B cell (primary cell): ENCODE measurements at regions not wholly inside any gene's neighbourhood (a gene's known extent, or its start where the extent isn't known, plus 50 kb on each side); places are given as distances from the start of the nearest gene placed in this dataset.

Experiments
- EZH2 ChIP-seq: IDR thresholded peaks from 2 replicates; pipeline ENCODE4 v1.6.1; 2012; ENCODE audit warnings: borderline replicate concordance, low read depth, mild to moderate bottlenecking, moderate library complexity, low read length; ENCODE audit not compliant: insufficient read depth, poor library complexity, severe bottlenecking
- TF ChIP-seq, protein P1 (sequence below): fragments of 200-600 bp; IDR thresholded peaks from one replicate; pipeline ENCODE4 v1.8.0; 2022; ENCODE audit warnings: antibody characterized with exemption, mild to moderate bottlenecking

DNA sequence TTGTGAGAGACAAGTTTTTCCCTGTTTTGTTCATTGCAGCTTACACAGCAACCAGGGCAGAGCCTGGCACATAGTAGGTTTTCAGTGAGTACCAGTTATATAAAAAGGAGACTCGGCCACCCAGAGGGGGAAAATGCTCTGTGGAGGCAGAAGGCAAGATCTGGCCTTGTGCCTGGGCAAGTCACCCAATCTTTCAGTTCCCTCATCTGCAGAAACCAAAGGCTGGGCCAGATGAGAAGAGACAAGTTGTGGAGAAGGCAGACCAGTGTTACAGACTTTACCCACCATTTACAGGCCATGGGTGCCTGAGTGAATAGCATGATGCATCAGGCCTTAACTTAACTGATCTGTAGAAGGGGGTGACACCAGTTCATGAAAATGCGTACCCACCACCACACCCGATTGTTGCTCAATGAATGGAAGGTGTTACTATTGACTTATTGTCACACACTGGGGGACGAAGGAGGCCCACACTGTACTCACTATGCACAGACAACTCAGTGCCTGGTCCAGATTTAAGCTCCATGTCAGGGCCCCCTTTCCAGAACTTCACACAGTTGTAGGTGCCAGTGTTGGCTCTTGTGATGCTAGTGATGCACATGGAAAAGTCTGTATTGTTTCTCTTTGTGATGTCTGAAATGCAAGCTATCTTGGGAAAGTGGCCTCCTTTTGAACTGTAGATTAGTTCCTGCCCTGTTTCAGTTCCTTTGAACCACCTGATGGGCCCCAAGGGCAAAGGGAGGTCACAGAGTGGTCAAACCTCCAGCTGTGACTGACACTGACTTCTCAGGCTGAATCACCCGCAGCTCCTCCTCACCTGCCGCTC, 64.3 kb upstream of the SIRPG start:
- TF ChIP-seq, protein P1, sequence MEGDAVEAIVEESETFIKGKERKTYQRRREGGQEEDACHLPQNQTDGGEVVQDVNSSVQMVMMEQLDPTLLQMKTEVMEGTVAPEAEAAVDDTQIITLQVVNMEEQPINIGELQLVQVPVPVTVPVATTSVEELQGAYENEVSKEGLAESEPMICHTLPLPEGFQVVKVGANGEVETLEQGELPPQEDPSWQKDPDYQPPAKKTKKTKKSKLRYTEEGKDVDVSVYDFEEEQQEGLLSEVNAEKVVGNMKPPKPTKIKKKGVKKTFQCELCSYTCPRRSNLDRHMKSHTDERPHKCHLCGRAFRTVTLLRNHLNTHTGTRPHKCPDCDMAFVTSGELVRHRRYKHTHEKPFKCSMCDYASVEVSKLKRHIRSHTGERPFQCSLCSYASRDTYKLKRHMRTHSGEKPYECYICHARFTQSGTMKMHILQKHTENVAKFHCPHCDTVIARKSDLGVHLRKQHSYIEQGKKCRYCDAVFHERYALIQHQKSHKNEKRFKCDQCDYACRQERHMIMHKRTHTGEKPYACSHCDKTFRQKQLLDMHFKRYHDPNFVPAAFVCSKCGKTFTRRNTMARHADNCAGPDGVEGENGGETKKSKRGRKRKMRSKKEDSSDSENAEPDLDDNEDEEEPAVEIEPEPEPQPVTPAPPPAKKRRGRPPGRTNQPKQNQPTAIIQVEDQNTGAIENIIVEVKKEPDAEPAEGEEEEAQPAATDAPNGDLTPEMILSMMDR: no peak
- no peak for TF ChIP-seq EZH2
